HG02678 (cell line): ENCODE measurements at regions not wholly inside any gene's neighbourhood (a gene's known extent, or its start where the extent isn't known, plus 50 kb on each side); places are given as distances from the start of the nearest gene placed in this dataset.
A peak's percentile ranks its signal among the peaks of the same experiment; 100 is the strongest.

ENCODE experiments used
- ATAC-seq: cut with Tn5 transposase; IDR thresholded peaks from one replicate; pipeline ENCODE4 v1.9.1; 2021; ENCODE audit warnings: mild to moderate bottlenecking, moderate library complexity; ENCODE audit not compliant: unreplicated experiment

GRCh38 chr2:193566276-193566675 is 1371.5 kb upstream of the TMEFF2 start:
- no peak for ATAC-seq

GRCh38 chr2:193562031-193562430 is 1367.3 kb upstream of the TMEFF2 start:
- ATAC-seq: no peak

GRCh38 chr2:193561054-193561453 is 1366.3 kb upstream of the TMEFF2 start:
- ATAC-seq: no peak

- ATAC-seq: no peak
These were observed 1362.2 kb upstream of the TMEFF2 start for GRCh38 chr2:193556766-193557470.

- no peak for ATAC-seq
These were observed 1354.9 kb upstream of the TMEFF2 start for GRCh38 chr2:193549661-193550060.

- no peak for ATAC-seq
These were observed 1348.0 kb upstream of the TMEFF2 start for GRCh38 chr2:193542762-193543161.

GRCh38 chr2:193539188-193539587 is 1344.5 kb upstream of the TMEFF2 start:
- peak; percentile 96 for ATAC-seq

- no peak for ATAC-seq
These were observed 1343.3 kb upstream of the TMEFF2 start for GRCh38 chr2:193538061-193538460.

- no peak for ATAC-seq
These were observed 1342.8 kb upstream of the TMEFF2 start for GRCh38 chr2:193537531-193537930.

GRCh38 chr2:193528458-193528857 is 1333.7 kb upstream of the TMEFF2 start:
- no peak for ATAC-seq

GRCh38 chr2:193527146-193527545 is 1332.4 kb upstream of the TMEFF2 start:
- no peak for ATAC-seq

GRCh38 chr2:193523662-193524061 is 1328.9 kb upstream of the TMEFF2 start:
- no peak for ATAC-seq

- ATAC-seq: no peak
These were observed 1326.8 kb upstream of the TMEFF2 start for GRCh38 chr2:193521523-193521922.

- no peak for ATAC-seq
These were observed 1326.2 kb upstream of the TMEFF2 start for GRCh38 chr2:193520709-193521458.

- ATAC-seq: no peak
These were observed 1323.5 kb upstream of the TMEFF2 start for GRCh38 chr2:193518041-193518817.

- ATAC-seq: no peak
These were observed 1322.9 kb upstream of the TMEFF2 start for GRCh38 chr2:193517615-193518014.

- no peak for ATAC-seq
These were observed 1311.3 kb upstream of the TMEFF2 start for GRCh38 chr2:193506035-193506434.

- no peak for ATAC-seq
These were observed 1310.9 kb upstream of the TMEFF2 start for GRCh38 chr2:193505620-193506019.

GRCh38 chr2:193502363-193503035 is 1307.8 kb upstream of the TMEFF2 start:
- no peak for ATAC-seq

GRCh38 chr2:193496786-193497185 is 1302.1 kb upstream of the TMEFF2 start:
- ATAC-seq: no peak

GRCh38 chr2:193482557-193482956 is 1287.8 kb upstream of the TMEFF2 start:
- ATAC-seq: peak; percentile 97
